HG03108 (cell line): ENCODE measurements at regions not wholly inside any gene's neighbourhood (a gene's known extent, or its start where the extent isn't known, plus 50 kb on each side); places are given as distances from the start of the nearest gene placed in this dataset.

Experiments used
- ATAC-seq: cut with Tn5 transposase; IDR thresholded peaks from one replicate; pipeline ENCODE4 v1.9.1; 2021; ENCODE audit warnings: moderate library complexity; ENCODE audit not compliant: unreplicated experiment

DNA sequence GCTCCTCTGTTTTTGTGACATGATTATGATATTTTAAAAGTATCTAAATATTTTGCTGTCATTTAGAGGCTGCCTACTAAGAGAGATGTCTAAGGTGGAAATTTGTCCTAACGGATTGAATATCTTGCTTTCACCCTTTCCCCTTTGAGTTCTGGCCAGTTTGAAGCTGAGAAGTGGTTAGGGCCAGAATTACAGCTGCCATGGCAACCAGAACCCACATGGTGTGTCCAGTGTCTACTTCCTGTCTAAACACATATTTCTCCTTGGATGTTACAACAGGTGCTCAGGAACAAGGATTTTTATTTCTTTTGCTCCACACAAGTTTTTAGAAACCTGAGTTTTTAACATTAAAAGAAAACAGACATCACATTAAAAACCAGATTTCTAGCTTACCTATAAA is 335.1 kb upstream of the OR4E1 start:
- ATAC-seq, result no peak

DNA sequence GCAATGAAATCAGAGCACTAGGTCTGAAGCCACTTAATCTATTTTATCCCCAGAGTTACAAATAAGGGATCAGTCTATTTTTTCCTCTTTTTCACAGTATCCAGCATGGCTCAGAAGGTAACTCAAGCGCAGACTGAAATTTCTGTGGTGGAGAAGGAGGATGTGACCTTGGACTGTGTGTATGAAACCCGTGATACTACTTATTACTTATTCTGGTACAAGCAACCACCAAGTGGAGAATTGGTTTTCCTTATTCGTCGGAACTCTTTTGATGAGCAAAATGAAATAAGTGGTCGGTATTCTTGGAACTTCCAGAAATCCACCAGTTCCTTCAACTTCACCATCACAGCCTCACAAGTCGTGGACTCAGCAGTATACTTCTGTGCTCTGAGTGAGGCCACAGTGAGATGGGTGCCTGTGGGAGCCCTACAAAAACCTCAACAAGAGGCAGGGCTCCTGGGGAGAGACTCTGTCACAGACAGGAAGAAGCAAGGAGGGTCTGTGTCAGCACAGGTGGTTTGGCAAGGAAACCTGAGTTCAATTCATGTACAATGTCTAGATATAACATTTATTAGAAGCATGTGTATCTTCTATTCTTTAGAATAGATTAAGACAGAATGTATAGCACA is 334.3 kb upstream of the OR4E1 start:
- no peak for ATAC-seq

- ATAC-seq, result no peak
Observed at GRCh38 chr14:22007363-22007762, 333.7 kb upstream of the OR4E1 start.

DNA sequence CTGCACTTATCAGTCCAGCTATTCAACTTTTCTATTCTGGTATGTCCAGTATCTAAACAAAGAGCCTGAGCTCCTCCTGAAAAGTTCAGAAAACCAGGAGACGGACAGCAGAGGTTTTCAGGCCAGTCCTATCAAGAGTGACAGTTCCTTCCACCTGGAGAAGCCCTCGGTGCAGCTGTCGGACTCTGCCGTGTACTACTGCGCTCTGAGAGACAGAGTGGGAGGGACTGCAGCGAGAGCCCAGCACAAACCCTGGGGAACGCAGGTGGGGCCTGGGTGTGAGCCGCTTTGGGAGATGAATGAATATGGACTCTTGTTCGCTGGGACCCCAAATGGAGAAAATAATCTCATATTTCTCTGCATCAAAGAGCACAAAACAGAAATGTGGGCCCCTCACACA is 329.8 kb upstream of the OR4E1 start:
- no peak for ATAC-seq

DNA sequence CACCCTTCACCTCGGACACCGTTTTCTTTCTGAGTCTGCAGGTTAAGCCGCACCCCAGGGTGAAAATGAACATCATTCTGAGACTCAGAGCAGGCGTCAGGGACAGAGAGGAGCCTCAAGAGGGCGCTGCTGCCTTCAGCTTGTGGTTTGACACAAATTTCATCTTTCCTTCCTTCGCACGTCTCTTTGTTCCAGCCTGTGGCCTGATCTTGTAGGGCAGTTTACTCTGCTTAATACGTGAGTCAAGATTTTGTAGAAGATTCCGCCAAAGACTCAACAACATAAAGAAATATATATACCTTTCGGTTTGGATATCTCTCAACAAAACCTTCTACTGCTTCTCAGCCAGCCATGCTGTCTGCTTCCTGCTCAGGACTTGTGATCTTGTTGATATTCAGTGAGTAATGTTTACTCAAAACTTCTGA is 329.3 kb upstream of the OR4E1 start:
- no peak for ATAC-seq

- no peak for ATAC-seq
Observed at GRCh38 chr14:21999402-21999801, 325.8 kb upstream of the OR4E1 start.

DNA sequence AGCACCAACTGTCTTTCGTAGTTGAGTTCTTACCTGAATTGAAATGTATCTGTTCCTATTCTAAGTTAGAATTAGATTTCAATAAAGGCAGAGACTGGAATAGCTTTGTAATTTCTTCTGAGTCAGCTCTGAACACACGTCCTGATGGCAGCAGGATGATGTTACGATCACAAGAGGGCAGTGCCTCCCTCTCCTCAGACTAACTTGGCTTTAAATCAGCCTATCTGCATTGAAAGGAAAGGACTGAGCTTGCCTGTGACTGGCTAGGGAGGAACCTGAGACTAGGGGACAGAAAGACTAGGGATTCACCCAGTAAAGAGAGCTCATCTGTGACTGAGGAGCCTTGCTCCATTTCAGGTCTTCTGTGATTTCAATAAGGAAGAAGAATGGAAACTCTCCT is 323.7 kb upstream of the OR4E1 start:
- no peak for ATAC-seq

DNA sequence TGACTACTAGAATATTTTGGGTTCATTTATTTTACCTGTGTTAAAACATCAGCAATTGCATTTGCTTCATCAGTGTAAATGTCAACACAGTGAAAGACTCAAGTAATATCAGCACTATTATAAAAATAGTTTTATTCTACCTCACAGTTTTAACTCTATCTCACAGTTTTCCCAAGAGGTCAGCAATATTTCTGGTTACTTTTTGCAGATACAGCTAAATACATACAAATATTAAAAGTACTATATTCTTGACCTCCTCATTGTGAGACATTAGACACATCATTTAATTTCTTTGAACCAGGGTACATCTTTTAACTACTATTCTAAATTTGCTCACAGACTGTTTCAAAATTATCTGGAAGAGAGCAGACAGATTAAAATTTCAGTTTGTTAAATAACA is 321.7 kb upstream of the OR4E1 start:
- no peak for ATAC-seq

- ATAC-seq, result no peak
Observed at GRCh38 chr14:21993837-21994236, 320.2 kb upstream of the OR4E1 start.

- no peak for ATAC-seq
Observed at GRCh38 chr14:21993070-21993469, 319.5 kb upstream of the OR4E1 start.

DNA sequence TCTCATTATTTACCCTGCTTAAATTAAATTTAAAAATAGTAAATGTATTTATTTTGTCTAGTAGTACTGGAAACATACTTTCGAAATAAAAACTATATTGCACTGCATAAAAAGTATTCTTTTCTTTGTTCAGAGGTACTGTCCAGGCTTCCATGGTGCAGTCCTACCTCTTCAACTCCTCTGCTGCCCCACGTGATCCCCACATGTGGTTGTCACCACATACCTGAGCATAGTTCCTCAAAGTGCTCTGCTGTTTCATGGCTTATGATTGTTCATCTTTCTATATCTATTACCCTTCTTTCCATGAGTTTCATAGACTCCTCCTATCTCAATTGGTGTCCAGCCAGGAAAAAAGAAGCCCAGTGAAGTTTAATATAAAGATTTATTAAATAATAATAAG is 317.5 kb upstream of the OR4E1 start:
- no peak for ATAC-seq

DNA sequence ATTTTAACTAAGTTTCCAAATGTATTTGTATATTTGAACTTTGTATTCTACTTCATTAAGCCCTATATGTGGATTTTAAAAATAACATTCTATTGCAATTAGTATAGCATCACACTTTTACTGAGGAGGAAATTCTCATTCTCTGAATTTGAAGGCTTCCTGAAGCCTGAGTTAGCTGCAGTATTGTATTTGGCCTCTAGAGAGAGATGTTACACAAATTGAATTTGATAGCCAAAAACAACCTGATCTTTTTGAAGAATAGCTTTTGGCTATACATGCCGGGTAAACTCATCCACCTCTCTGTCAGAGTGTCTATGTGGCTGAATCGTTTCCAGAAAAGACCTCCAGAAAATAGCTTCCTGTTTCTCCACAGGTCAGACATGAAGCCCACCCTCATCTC is 316.5 kb upstream of the OR4E1 start:
- no peak for ATAC-seq

DNA sequence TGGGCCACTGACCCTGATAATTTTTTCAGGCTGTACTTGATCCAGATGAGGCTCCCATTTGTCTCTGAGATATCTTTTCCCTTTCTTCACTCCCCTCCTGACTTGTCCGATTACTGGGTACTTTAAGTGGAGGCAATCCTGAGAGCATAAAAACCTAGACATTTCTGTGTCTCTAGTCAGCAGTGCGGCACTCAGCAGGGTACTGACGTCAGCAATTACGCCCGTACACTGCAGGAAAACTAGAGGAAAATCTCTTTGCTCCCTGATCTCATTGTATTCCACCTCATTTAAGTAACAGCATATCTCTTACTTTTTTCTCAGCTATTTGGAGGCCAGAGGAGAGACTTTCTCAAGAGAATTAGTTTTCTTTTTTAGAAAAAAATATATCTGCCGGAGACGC is 315.5 kb upstream of the OR4E1 start:
- no peak for ATAC-seq

GRCh38 chr14:21988413-21988812 is 314.8 kb upstream of the OR4E1 start:
- no peak for ATAC-seq

- no peak for ATAC-seq
Observed at GRCh38 chr14:21987937-21988336, 314.3 kb upstream of the OR4E1 start.

GRCh38 chr14:21985081-21985480 is 311.5 kb upstream of the OR4E1 start:
- no peak for ATAC-seq

DNA sequence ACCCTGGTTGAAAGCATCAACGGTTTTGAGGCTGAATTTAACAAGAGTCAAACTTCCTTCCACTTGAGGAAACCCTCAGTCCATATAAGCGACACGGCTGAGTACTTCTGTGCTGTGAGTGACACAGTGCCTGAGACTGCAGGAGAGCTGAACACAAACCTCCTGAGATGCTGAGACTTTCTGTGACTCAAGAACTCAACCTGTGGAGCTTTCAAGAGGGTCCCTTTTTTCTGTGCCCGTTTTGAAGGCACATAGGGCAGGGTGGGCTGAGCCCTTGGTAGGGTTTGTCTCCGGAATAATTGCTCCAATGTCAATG is 305.3 kb upstream of the OR4E1 start:
- no peak for ATAC-seq

- no peak for ATAC-seq
Observed at GRCh38 chr14:21978184-21978998, 304.8 kb upstream of the OR4E1 start.

- no peak for ATAC-seq
Observed at GRCh38 chr14:21974741-21975140, 301.1 kb upstream of the OR4E1 start.

GRCh38 chr14:21965042-21965441 is 291.4 kb upstream of the OR4E1 start:
- ATAC-seq, result no peak

GRCh38 chr14:21964180-21964579 is 290.6 kb upstream of the OR4E1 start:
- no peak for ATAC-seq

DNA sequence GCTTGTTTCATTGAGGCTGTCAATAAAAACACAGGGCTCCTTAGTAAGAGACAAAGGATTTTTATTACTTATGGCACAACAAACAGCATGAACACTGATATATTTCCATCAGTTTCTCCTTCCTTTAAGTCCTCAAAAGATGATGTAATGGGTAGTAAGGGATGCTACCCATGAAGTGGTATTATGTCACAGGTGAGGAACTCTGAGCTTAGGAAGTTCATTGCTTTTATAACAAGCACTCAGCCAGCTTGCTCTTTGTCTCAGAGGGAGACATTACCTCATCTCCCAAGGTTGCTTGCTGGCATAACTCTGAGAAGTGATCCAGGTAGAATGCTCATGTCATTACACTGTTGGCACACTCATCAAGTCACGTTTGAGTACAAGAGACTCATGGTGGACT is 287.0 kb upstream of the OR4E1 start:
- ATAC-seq, result no peak

DNA sequence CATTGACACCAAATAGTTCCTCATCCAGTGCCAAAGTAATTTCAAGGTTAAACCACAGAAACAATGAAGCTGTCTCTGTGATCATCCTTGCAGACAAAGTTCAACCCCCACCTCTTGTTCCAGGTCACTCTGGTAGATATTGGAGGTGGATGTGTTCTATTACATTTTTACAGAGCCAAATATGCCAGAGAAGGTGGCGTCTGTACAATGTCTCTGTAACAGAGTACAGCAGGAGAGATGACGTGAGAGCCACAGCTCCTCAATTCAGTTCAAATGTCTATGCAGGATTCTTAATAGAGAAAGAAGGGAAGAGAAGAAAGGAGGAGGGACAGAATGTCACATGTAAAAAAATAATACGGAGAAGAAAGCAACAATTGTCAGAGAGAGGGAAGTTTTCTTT is 268.3 kb upstream of the OR4E1 start:
- ATAC-seq, result no peak
